EH (cell line): ENCODE measurements at regions not wholly inside any gene's neighbourhood (a gene's known extent, or its start where the extent isn't known, plus 50 kb on each side); places are given as distances from the start of the nearest gene placed in this dataset.

Source experiments
- DNase-seq: peaks from one replicate; pipeline ENCODE4 v3.0.0-alpha.2; 2015; ENCODE audit warnings: low read depth

GRCh38 chr2:193332941-193333340, 1138.2 kb upstream of the TMEFF2 start:
- no peak for DNase-seq

- DNase-seq, result no peak
Measured at GRCh38 chr2:193331676-193332075, 1136.9 kb upstream of the TMEFF2 start.

- no peak for DNase-seq
Measured at GRCh38 chr2:193326296-193326695, 1131.6 kb upstream of the TMEFF2 start.

- no peak for DNase-seq
Measured at GRCh38 chr2:193315428-193316091, 1120.8 kb upstream of the TMEFF2 start.

- no peak for DNase-seq
Measured at GRCh38 chr2:193303464-193303863, 1108.7 kb upstream of the TMEFF2 start.

- no peak for DNase-seq
Measured at GRCh38 chr2:193294371-193294770, 1099.6 kb upstream of the TMEFF2 start.

- no peak for DNase-seq
Measured at GRCh38 chr2:193279361-193279760, 1084.6 kb upstream of the TMEFF2 start.

- DNase-seq, result no peak
Measured at GRCh38 chr2:193276988-193277387, 1082.3 kb upstream of the TMEFF2 start.

- DNase-seq, result no peak
Measured at GRCh38 chr2:193276560-193276959, 1081.8 kb upstream of the TMEFF2 start.

- no peak for DNase-seq
Measured at GRCh38 chr2:193276069-193276468, 1081.3 kb upstream of the TMEFF2 start.

GRCh38 chr2:193272011-193272410, 1077.3 kb upstream of the TMEFF2 start:
- DNase-seq, result no peak

GRCh38 chr2:193270816-193271215, 1076.1 kb upstream of the TMEFF2 start:
- DNase-seq, result no peak

- DNase-seq, result no peak
Measured at GRCh38 chr2:193267496-193268002, 1072.8 kb upstream of the TMEFF2 start.

GRCh38 chr2:193253014-193253530, 1058.3 kb upstream of the TMEFF2 start:
- no peak for DNase-seq

- DNase-seq, result no peak
Measured at GRCh38 chr2:193251909-193252308, 1057.2 kb upstream of the TMEFF2 start.

GRCh38 chr2:193250389-193250788, 1055.7 kb upstream of the TMEFF2 start:
- DNase-seq, result no peak

- DNase-seq, result no peak
Measured at GRCh38 chr2:193240752-193241151, 1046.0 kb upstream of the TMEFF2 start.

GRCh38 chr2:193231634-193232033, 1036.9 kb upstream of the TMEFF2 start:
- DNase-seq, result no peak

- no peak for DNase-seq
Measured at GRCh38 chr2:193228276-193228675, 1033.5 kb upstream of the TMEFF2 start.

- no peak for DNase-seq
Measured at GRCh38 chr2:193222454-193222853, 1027.7 kb upstream of the TMEFF2 start.

GRCh38 chr2:193219413-193219812, 1024.7 kb upstream of the TMEFF2 start:
- no peak for DNase-seq

- DNase-seq, result no peak
Measured at GRCh38 chr2:193201583-193201982, 1006.9 kb upstream of the TMEFF2 start.

GRCh38 chr2:193199322-193199721, 1004.6 kb upstream of the TMEFF2 start:
- DNase-seq, result no peak

- no peak for DNase-seq
Measured at GRCh38 chr2:193187816-193188215, 993.1 kb upstream of the TMEFF2 start.
